Activated naive CD4-positive, alpha-beta T cell treated with anti-CD3 and anti-CD28 coated beads for 36 hours (primary cell): ENCODE measurements at regions not wholly inside any gene's neighbourhood (a gene's known extent, or its start where the extent isn't known, plus 50 kb on each side); places are given as distances from the start of the nearest gene placed in this dataset.

Source experiments
- CTCF ChIA-PET: fragments of 350-600 bp; sonication (Branson Sonifier 250); formaldehyde crosslinking; loops from one replicate; lab custom pipeline; 2021; ENCODE audit warnings: antibody characterized with exemption; lab: Charles Lee
- DNase-seq: peaks from one replicate; pipeline ENCODE4 v3.0.0-alpha.2; 2020
- H3K27ac Mint-ChIP-seq: one replicate; pipeline ENCODE4 v1.8.0; 2021; ENCODE audit warnings: mild to moderate bottlenecking, mixed read lengths
- H3K27me3 Mint-ChIP-seq: one replicate; pipeline ENCODE4 v1.8.0; 2021; ENCODE audit warnings: low read depth, mixed read lengths
- H3K36me3 Mint-ChIP-seq: one replicate; pipeline ENCODE4 v1.8.0; 2021; ENCODE audit warnings: low read depth, mixed read lengths
- H3K4me1 Mint-ChIP-seq: one replicate; pipeline ENCODE4 v1.8.0; 2021; ENCODE audit warnings: low read depth, mixed read lengths
- H3K4me3 Mint-ChIP-seq: one replicate; pipeline ENCODE4 v1.8.0; 2021; ENCODE audit warnings: mild to moderate bottlenecking, moderate library complexity, mixed read lengths
- H3K9me3 Mint-ChIP-seq: one replicate; pipeline ENCODE4 v1.8.0; 2021; ENCODE audit warnings: mixed read lengths
- intact Hi-C: fragments of 100-400 bp; cut with micrococcal nuclease; formaldehyde crosslinking; loops from one replicate; pipeline ENCODE4 v1.15.1; 2023

- intact Hi-C loops, result no loop called here
- no peaks in the 10 kb centered on the region for H3K36me3 Mint-ChIP-seq
- DNase-seq, result no peak
- H3K27me3 Mint-ChIP-seq, result no peaks in the 10 kb centered on the region
- no peak overlapping the region for H3K4me3 Mint-ChIP-seq
- H3K9me3 Mint-ChIP-seq, result peaks cover 14% of the 10 kb centered on the region
- no peak overlapping the region for H3K27ac Mint-ChIP-seq
- CTCF ChIA-PET, result no interaction called here
- H3K4me1 Mint-ChIP-seq, result no peaks in the 10 kb centered on the region
Observed at GRCh38 chr7:123060446-123060845, 64.9 kb upstream of the TAS2R16 start.

- no peak for DNase-seq
- intact Hi-C loops, result no loop called here
- Mint-ChIP-seq H3K27ac (no peak overlapping the region), H3K36me3 (no peaks in the 10 kb centered on the region), H3K4me1 (no peaks in the 10 kb centered on the region), H3K9me3 (peaks cover 4% of the 10 kb centered on the region), H3K27me3 (no peaks in the 10 kb centered on the region), H3K4me3 (no peak overlapping the region)
- CTCF ChIA-PET, result no interaction called here
Observed at GRCh38 chr7:123057911-123058310, 62.4 kb upstream of the TAS2R16 start.

- H3K9me3 Mint-ChIP-seq, result peaks cover 13% of the 10 kb centered on the region
- no peak for DNase-seq
- H3K4me1 Mint-ChIP-seq, result no peaks in the 10 kb centered on the region
- no peaks in the 10 kb centered on the region for H3K27me3 Mint-ChIP-seq
- CTCF ChIA-PET, result no interaction called here
- H3K27ac Mint-ChIP-seq, result no peak overlapping the region
- H3K36me3 Mint-ChIP-seq, result no peaks in the 10 kb centered on the region
- H3K4me3 Mint-ChIP-seq, result no peak overlapping the region
- intact Hi-C loops, result no loop called here
Observed at GRCh38 chr7:123054357-123055133, 59.0 kb upstream of the TAS2R16 start.

GRCh38 chr7:123051916-123052315 is 56.4 kb upstream of the TAS2R16 start:
- H3K27ac Mint-ChIP-seq, result no peak overlapping the region

GRCh38 chr7:123047955-123048354 is 52.5 kb upstream of the TAS2R16 start:
- Mint-ChIP-seq H3K36me3 (no peaks in the 10 kb centered on the region), H3K27me3 (no peaks in the 10 kb centered on the region), H3K27ac (no peak overlapping the region), H3K4me3 (no peak overlapping the region), H3K4me1 (no peaks in the 10 kb centered on the region), H3K9me3 (peaks cover 27% of the 10 kb centered on the region)
- DNase-seq, result no peak
- intact Hi-C loops, result no loop called here
- CTCF ChIA-PET, result interaction anchor here (0.7 kb wide), 1 partner anchor 20 kb away, joined by 5 read pairs; no protein-coding TSS in a partner anchor

More at GRCh38 chr7:123051916-123052315, 56.4 kb upstream of the TAS2R16 start:
- H3K4me1 Mint-ChIP-seq, result no peaks in the 10 kb centered on the region
- intact Hi-C loops, result no loop called here
- H3K4me3 Mint-ChIP-seq, result no peak overlapping the region
- no peak for DNase-seq
- H3K36me3 Mint-ChIP-seq, result no peaks in the 10 kb centered on the region
- peaks cover 23% of the 10 kb centered on the region for H3K9me3 Mint-ChIP-seq
- no peaks in the 10 kb centered on the region for H3K27me3 Mint-ChIP-seq
- CTCF ChIA-PET, result no interaction called here
